Heart right ventricle (tissue), 16 donors: ENCODE measurements at regions not wholly inside any gene's neighbourhood (a gene's known extent, or its start where the extent isn't known, plus 50 kb on each side); places are given as distances from the start of the nearest gene placed in this dataset.
"Not testable (repeated sequence)": the region's sequence is repeated elsewhere in the genome, so short reads cannot be mapped to it uniquely, and the experiment has no call there.

Experiments
- ATAC-seq, 8 donors: fragments of 200-7000 bp; cut with Tn5 transposase; one replicate each; pipeline ENCODE4 v1.9.1; 2020; ENCODE audit warnings: mild to moderate bottlenecking in 8 of 8, moderate library complexity in 8 of 8, moderate number of reproducible peaks in 1 of 8
- DNase-seq, 2 donors: peaks; one replicate each; pipeline ENCODE4 v3.0.0-alpha.2; 2020
- H3K27ac ChIP-seq, 10 donors: fragments of 200-600 bp; sonication (generic) in 2 of 10; one replicate each; pipeline versions ENCODE4 v1.5.0 to v1.8.0; 2020 to 2022; ENCODE audit warnings: mild to moderate bottlenecking in 3 of 10
- H3K27me3 ChIP-seq, 7 donors: fragments of 200-600 bp; one replicate each; pipeline ENCODE4 v1.8.0; 2021 to 2022; ENCODE audit warnings: mild to moderate bottlenecking in 2 of 7
- H3K36me3 ChIP-seq, 9 donors: fragments of 200-600 bp; sonication (generic) in 1 of 9; one replicate each; pipeline versions ENCODE4 v1.5.0 to v1.8.0; 2020 to 2022; ENCODE audit warnings: mild to moderate bottlenecking in 2 of 9
- H3K4me1 ChIP-seq, 9 donors: fragments of 200-600 bp; sonication (generic) in 1 of 9; one replicate each; pipeline versions ENCODE4 v1.5.0 to v1.8.0; 2020 to 2022; ENCODE audit warnings: mild to moderate bottlenecking in 4 of 9
- H3K4me3 ChIP-seq, 10 donors: fragments of 200-600 bp; sonication (generic) in 2 of 10; one replicate each; pipeline versions ENCODE4 v1.5.0 to v1.8.0; 2020 to 2022; ENCODE audit warnings: mild to moderate bottlenecking in 7 of 10, moderate library complexity in 2 of 10
- H3K9me3 ChIP-seq, 11 donors: fragments of 200-600 bp in 10 of 11; sonication (generic) in 2 of 11; one replicate each; pipeline versions ENCODE4 v1.5.0 to v1.8.0; 2013 to 2022; ENCODE audit warnings: mild to moderate bottlenecking in 2 of 11, control low read depth in 1 of 11, moderate library complexity in 1 of 11
- WGBS, 2 donors: extraction: QIAGEN DNeasy Blood & Tissue Kit; methylation state at CpG; one replicate each; pipeline ENCODE4 v1.1.7; 2013; ENCODE audit warnings: inconsistent platforms in 1 of 2; 5-methylcytosine and 5-hydroxymethylcytosine counted together
- intact Hi-C, 10 donors: fragments of 100-400 bp; cut with DNase I; formaldehyde crosslinking; loops; one replicate each; pipeline versions ENCODE4 v1.11.1 to v1.14.2; 2022
- TF ChIP-seq, protein P1 (sequence below), 9 donors: fragments of 200-600 bp; sonication (generic) in 2 of 9; IDR thresholded peaks; one replicate each; pipeline versions ENCODE4 v1.5.0 to v1.8.0; 2021 to 2022; ENCODE audit warnings: antibody characterized with exemption in 9 of 9, mild to moderate bottlenecking in 5 of 9, moderate library complexity in 1 of 9
- donor health status: Arrhythmogenic right ventricular cardiomyopathy.
- donor health status: ischemic (EF 13 %, LVEDD 7.1; RV severe dilation, severe dysfunction).
- donor health status: healthy with polysubstance abuse.
- donor health status: DM: no; HTN: yes; CAD: no.
- donor health status: DM: no; HTN: no; CAD: no.
- donor health status: ischemic (EF 25% LVEDD 6.9; RV normal size, moderate dysfunction).
- donor health status: ischemic (EF 25% LVEDD 5.7; RV mildly dilated, moderate dysfunction).
- donor health status: healthy.
- donor health status: DM: yes; HTN: yes; CAD: no.
- donor health status: Ischemic cardiomyopathy.
- donor health status: ischemic (EF 35%, LVEDD 5.7; RV mildly dilated, moderate dysfunction).
- donor health status: nonischemic (EF 11% LVEDD 7.7; RV severe dilation, severe dysfunction).
- donor health status: DM: yes; HTN: yes; CAD: no.
- donor health status: PGD.
- donor health status: ischemic (EF 29% LVEDD 5.4; RV normal size, mild dysfunction).
- donor health status: nonischemic (EF 23%, LVEDD 6.1; RV moderate dilation, normal function).

- intact Hi-C loops = no loop called here
- TF ChIP-seq, protein P1, sequence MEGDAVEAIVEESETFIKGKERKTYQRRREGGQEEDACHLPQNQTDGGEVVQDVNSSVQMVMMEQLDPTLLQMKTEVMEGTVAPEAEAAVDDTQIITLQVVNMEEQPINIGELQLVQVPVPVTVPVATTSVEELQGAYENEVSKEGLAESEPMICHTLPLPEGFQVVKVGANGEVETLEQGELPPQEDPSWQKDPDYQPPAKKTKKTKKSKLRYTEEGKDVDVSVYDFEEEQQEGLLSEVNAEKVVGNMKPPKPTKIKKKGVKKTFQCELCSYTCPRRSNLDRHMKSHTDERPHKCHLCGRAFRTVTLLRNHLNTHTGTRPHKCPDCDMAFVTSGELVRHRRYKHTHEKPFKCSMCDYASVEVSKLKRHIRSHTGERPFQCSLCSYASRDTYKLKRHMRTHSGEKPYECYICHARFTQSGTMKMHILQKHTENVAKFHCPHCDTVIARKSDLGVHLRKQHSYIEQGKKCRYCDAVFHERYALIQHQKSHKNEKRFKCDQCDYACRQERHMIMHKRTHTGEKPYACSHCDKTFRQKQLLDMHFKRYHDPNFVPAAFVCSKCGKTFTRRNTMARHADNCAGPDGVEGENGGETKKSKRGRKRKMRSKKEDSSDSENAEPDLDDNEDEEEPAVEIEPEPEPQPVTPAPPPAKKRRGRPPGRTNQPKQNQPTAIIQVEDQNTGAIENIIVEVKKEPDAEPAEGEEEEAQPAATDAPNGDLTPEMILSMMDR (IDR thresholded peaks at IDR 0.05) = no peak
- H3K36me3 ChIP-seq = peaks cover 0 to 3% (median 0%) of the 10 kb centered on the region in 9 donors
- peaks cover 0 to 18% (median 0%) of the 10 kb centered on the region in 9 donors for H3K4me1 ChIP-seq
- no peaks in the 10 kb centered on the region for H3K27me3 ChIP-seq
- DNase-seq (peak in 1 of 2 donors; percentile 59), ATAC-seq (peak in 7 of 8 donors; percentile 30 to 83 (median 53))
- H3K9me3 ChIP-seq = no peaks in the 10 kb centered on the region
- 65 to 72% methylated on average over 15 of the region's 15 CpGs for WGBS, 2 donors
- H3K27ac ChIP-seq = peak overlapping the region in 2 of 10 donors; percentile 46 to 82
- peak overlapping the region in 1 of 10 donors; percentile 12 for H3K4me3 ChIP-seq
Observed at GRCh38 chr16:29148867-29149272, 164.0 kb downstream of the LAT start.

- H3K4me1 ChIP-seq = peaks cover 0 to 18% (median 0%) of the 10 kb centered on the region in 9 donors
- ATAC-seq (no peak), DNase-seq (no peak)
- no peaks in the 10 kb centered on the region for H3K27me3 ChIP-seq
- H3K4me3 ChIP-seq = no peak overlapping the region
- WGBS, 2 donors = 89 to 92% methylated on average over 15 of the region's 15 CpGs
- TF ChIP-seq, protein P1 (IDR thresholded peaks at IDR 0.05) = no peak
- H3K36me3 ChIP-seq = peaks cover 0 to 3% (median 0%) of the 10 kb centered on the region in 9 donors
- no peaks in the 10 kb centered on the region for H3K9me3 ChIP-seq
- peak overlapping the region in 2 of 10 donors; percentile 46 to 82 for H3K27ac ChIP-seq
- intact Hi-C loops = no loop called here
Observed at GRCh38 chr16:29148131-29148691, 163.4 kb downstream of the LAT start.

- H3K4me3 ChIP-seq, ATAC-seq, intact Hi-C loops, DNase-seq, H3K9me3 ChIP-seq, H3K27me3 ChIP-seq, H3K36me3 ChIP-seq: not testable (repeated sequence)
- peaks cover 0 to 18% (median 0%) of the 10 kb centered on the region in 9 donors for H3K4me1 ChIP-seq
- WGBS, 2 donors = 86 to 90% methylated on average over 10 of the region's 10 CpGs
- H3K27ac ChIP-seq = peak overlapping the region in 1 of 10 donors; percentile 82
Observed at GRCh38 chr16:29147710-29148109, 162.9 kb downstream of the LAT start.

- H3K27me3 ChIP-seq, H3K27ac ChIP-seq, H3K9me3 ChIP-seq, DNase-seq, H3K36me3 ChIP-seq, H3K4me3 ChIP-seq, intact Hi-C loops, ATAC-seq: not testable (repeated sequence)
- H3K4me1 ChIP-seq = peaks cover 0 to 18% (median 0%) of the 10 kb centered on the region in 9 donors
- WGBS, 2 donors = 95 to 96% methylated on average over 11 of the region's 11 CpGs
Observed at GRCh38 chr16:29146808-29147643, 162.2 kb downstream of the LAT start.

- Histone ChIP-seq H3K9me3 (no peaks in the 10 kb centered on the region), H3K27ac (no peak overlapping the region), H3K4me1 (peaks cover 0 to 18% (median 0%) of the 10 kb centered on the region in 9 donors), H3K36me3 (peaks cover 0 to 3% (median 0%) of the 10 kb centered on the region in 9 donors), H3K27me3 (no peaks in the 10 kb centered on the region), H3K4me3 (no peak overlapping the region)
- DNase-seq (no peak), ATAC-seq (no peak)
- 96% methylated on average over 15 of the region's 15 CpGs for WGBS, 2 donors
- intact Hi-C loops = no loop called here
- TF ChIP-seq, protein P1 (IDR thresholded peaks at IDR 0.05) = no peak
Observed at GRCh38 chr16:29146266-29146665, 161.4 kb downstream of the LAT start.

- ATAC-seq, DNase-seq, intact Hi-C loops, H3K27ac ChIP-seq, H3K9me3 ChIP-seq, H3K27me3 ChIP-seq, H3K4me3 ChIP-seq, H3K36me3 ChIP-seq: not testable (repeated sequence)
- H3K4me1 ChIP-seq = peaks cover 0 to 18% (median 0%) of the 10 kb centered on the region in 9 donors
- WGBS, 2 donors = 92 to 96% methylated on average over 15 of the region's 15 CpGs
Observed at GRCh38 chr16:29145486-29146225, 160.8 kb downstream of the LAT start.

DNA sequence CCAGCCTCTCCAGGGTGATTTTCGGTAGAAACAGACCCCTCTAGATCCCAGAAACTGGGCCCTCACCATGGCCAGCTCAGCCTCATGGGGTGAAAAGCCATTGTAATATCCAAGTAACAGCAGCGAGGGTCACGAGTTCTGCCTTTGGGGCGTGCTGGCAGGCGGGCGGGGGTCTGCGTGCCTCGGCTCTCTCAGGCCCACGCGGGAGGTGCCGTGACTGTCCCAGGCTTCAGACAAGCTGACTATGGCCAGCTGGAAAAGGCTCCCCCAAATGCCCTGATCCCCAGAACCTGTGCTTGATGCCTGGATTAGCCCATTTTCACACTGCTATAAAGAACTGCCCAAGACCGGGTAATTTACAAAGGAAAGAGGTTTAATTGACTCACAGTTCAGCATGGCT is 160.2 kb downstream of the LAT start:
- H3K27me3 ChIP-seq, intact Hi-C loops, H3K9me3 ChIP-seq, H3K27ac ChIP-seq, ATAC-seq, H3K36me3 ChIP-seq, H3K4me3 ChIP-seq, DNase-seq: not testable (repeated sequence)
- H3K4me1 ChIP-seq = peaks cover 0 to 18% (median 0%) of the 10 kb centered on the region in 9 donors
- WGBS, 2 donors = 98% methylated on average over 12 of the region's 12 CpGs
